Mammary epithelial cell (primary cell): ENCODE measurements at regions not wholly inside any gene's neighbourhood (a gene's known extent, or its start where the extent isn't known, plus 50 kb on each side); places are given as distances from the start of the nearest gene placed in this dataset.

Experiments
- EZH2 ChIP-seq: IDR thresholded peaks from 2 replicates; pipeline ENCODE4 v1.6.1; 2012; ENCODE audit warnings: low read length, inconsistent platforms, borderline replicate concordance
- TF ChIP-seq, protein P1 (sequence below), 2 donors: IDR thresholded peaks in 1 of 2; conservative IDR thresholded peaks in 1 of 2; 2 replicates each; pipeline ENCODE4 v1.5.1; 2011 to 2012; ENCODE audit warnings: inconsistent platforms in 2 of 2, low read length in 2 of 2, mild to moderate bottlenecking in 2 of 2, control low read depth in 1 of 2, low read depth in 1 of 2; ENCODE audit not compliant: insufficient read depth in 1 of 2; ENCODE audit errors: extremely low read depth in 1 of 2

DNA sequence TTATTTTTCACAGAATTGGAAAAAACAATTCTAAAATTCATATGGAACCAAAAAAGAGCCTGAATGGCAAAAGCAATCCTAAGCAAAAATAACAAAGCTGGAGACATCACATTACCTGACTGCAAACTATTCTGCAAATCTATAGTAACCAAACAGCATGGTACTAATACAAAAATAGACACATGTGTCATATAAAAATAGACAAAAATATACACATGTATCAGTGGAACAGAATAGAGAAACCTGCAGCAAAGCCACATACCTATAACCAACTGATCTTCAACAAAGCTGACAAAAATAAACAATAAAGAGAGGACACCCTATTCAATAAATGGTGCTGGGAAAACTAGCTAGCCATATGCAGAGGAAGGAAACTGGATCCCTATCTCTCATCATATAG is 259.6 kb downstream of the IGSF11 start:
- TF ChIP-seq, protein P1, sequence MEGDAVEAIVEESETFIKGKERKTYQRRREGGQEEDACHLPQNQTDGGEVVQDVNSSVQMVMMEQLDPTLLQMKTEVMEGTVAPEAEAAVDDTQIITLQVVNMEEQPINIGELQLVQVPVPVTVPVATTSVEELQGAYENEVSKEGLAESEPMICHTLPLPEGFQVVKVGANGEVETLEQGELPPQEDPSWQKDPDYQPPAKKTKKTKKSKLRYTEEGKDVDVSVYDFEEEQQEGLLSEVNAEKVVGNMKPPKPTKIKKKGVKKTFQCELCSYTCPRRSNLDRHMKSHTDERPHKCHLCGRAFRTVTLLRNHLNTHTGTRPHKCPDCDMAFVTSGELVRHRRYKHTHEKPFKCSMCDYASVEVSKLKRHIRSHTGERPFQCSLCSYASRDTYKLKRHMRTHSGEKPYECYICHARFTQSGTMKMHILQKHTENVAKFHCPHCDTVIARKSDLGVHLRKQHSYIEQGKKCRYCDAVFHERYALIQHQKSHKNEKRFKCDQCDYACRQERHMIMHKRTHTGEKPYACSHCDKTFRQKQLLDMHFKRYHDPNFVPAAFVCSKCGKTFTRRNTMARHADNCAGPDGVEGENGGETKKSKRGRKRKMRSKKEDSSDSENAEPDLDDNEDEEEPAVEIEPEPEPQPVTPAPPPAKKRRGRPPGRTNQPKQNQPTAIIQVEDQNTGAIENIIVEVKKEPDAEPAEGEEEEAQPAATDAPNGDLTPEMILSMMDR (conservative IDR thresholded peaks at IDR 0.05 in 1 of 2, IDR thresholded peaks at IDR 0.05 in 1 of 2; ENCODE audit: extremely low read depth in 1 of 2, insufficient read depth in 1 of 2, low read depth in 1 of 2, low read length in 2 of 2) = no peak
- TF ChIP-seq EZH2 = no peak
